ENCODE measurements at regions not wholly inside any gene's neighbourhood (a gene's known extent, or its start where the extent isn't known, plus 50 kb on each side); places are given as distances from the start of the nearest gene placed in this dataset.
"Not testable (repeated sequence)": the region's sequence is repeated elsewhere in the genome, so short reads cannot be mapped to it uniquely, and the experiment has no call there.

DNA sequence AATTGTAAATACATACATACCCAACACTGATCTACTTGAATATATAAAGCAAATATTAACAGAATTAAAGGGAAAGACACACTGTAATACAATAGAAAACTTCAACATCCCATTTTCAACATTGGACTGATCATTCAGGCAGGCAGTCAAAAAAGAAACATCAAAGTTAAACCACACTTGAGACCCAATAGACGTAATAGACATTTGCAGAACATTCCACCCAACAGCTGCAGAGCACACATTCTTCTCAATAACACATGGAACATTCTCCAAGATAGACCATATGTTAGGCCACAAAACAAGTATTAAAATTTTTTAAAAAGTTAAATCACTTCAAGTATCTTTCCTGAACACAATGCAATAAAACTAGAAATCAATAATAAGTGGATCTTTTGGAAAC, 698.2 kb downstream of the COL12A1 start:
- TF ChIP-seq CTCF (IDR thresholded peaks at IDR 0.05) = no peak
- H3K36me3 ChIP-seq (replicated peaks in 1 of 2; ENCODE audit: insufficient read depth in 1 of 2, low read depth in 2 of 2) = no peaks in the 10 kb centered on the region
- DNase-seq (no peak), ATAC-seq (no peak)
- H3K27me3 ChIP-seq = no peaks in the 10 kb centered on the region
- H3K4me1 ChIP-seq = no peaks in the 10 kb centered on the region
- intact Hi-C loops (cut with DNase I) = no loop called here
- no peak overlapping the region for H3K27ac ChIP-seq
- no peak overlapping the region for H3K4me3 ChIP-seq
- 68 to 79% methylated on average over 1 of the region's 1 CpG for WGBS, 2 donors
- peaks cover 0 to 13% (median 0%) of the 10 kb centered on the region in 3 donors for H3K9me3 ChIP-seq

- TF ChIP-seq CTCF (IDR thresholded peaks at IDR 0.05) (no peak), POLR2A (IDR thresholded peaks at IDR 0.05) (no peak)
- WGBS, 2 donors = 65 to 79% methylated on average over 1 of the region's 1 CpG
- H3K4me3 ChIP-seq = no peak overlapping the region
- no peak overlapping the region for H3K27ac ChIP-seq
- no peak for ATAC-seq
- intact Hi-C loops (cut with DNase I) = no loop called here
- no peak for DNase-seq
- no peaks in the 10 kb centered on the region for H3K27me3 ChIP-seq
- no peaks in the 10 kb centered on the region for H3K36me3 ChIP-seq (replicated peaks in 1 of 2; ENCODE audit: insufficient read depth in 1 of 2, low read depth in 2 of 2)
- peaks cover 0 to 13% (median 0%) of the 10 kb centered on the region in 3 donors for H3K9me3 ChIP-seq
- H3K4me1 ChIP-seq = no peaks in the 10 kb centered on the region
Observed at GRCh38 chr6:74505391-74505790, 700.5 kb downstream of the COL12A1 start.

DNA sequence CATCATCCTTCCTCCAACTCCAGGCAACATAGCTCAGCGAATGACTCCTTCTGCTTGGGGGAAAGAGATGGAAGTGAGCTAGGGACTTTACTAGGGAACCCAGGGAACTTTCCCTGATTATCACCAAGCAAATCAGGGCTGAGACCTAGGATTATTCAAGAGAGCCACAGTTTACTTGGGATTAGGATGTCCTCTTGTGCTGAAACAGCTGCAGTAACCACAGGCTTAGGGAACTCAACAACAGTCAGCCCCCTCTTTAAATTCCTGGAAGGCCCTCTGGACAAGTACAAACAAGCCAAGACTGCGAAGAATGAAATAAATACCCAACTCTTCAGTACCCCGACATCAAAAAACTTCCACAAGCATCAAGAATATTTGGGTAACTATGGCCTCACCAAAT, 700.9 kb downstream of the COL12A1 start:
- Histone ChIP-seq H3K4me3 (no peak overlapping the region), H3K9me3 (peaks cover 0 to 13% (median 0%) of the 10 kb centered on the region in 3 donors), H3K27me3 (no peaks in the 10 kb centered on the region), H3K27ac (no peak overlapping the region), H3K4me1 (no peaks in the 10 kb centered on the region), H3K36me3 (replicated peaks in 1 of 2; ENCODE audit: insufficient read depth in 1 of 2, low read depth in 2 of 2) (no peaks in the 10 kb centered on the region)
- WGBS, 2 donors = 88% methylated on average over 3 of the region's 3 CpGs
- no peak for TF ChIP-seq POLR2A (IDR thresholded peaks at IDR 0.05)
- TF ChIP-seq CTCF (IDR thresholded peaks at IDR 0.05) = no peak
- no peak for DNase-seq
- ATAC-seq = no peak
- intact Hi-C loops (cut with DNase I) = no loop called here

DNA sequence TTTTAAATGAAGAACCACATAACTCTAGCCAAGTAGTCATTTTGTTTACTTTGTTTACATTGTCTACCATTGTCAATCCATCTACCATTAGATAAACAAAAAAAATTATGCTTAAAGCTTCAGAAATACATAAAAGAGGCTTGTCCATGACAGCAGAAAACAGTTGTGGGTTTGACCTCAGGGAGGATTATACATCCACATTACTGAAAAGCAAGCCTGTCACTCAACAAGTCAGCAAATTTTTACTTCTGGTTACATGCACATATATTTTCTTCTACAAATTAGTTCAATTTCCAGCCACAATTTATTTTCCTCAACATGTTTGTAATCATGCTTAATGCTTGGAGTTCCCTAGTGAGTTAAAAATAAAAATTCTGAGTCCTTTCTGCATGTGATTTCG, 713.3 kb downstream of the COL12A1 start:
- H3K27me3 ChIP-seq = no peaks in the 10 kb centered on the region
- no peak for TF ChIP-seq CTCF (IDR thresholded peaks at IDR 0.05)
- no peak for TF ChIP-seq POLR2A (IDR thresholded peaks at IDR 0.05)
- H3K4me3 ChIP-seq = no peak overlapping the region
- no peaks in the 10 kb centered on the region for H3K9me3 ChIP-seq
- no peaks in the 10 kb centered on the region for H3K36me3 ChIP-seq (replicated peaks in 1 of 2; ENCODE audit: insufficient read depth in 1 of 2, low read depth in 2 of 2)
- DNase-seq (no peak), ATAC-seq (no peak)
- no peak overlapping the region for H3K27ac ChIP-seq
- H3K4me1 ChIP-seq = no peaks in the 10 kb centered on the region
- WGBS, 2 donors = 43 to 46% methylated on average over 1 of the region's 1 CpG
- intact Hi-C loops (cut with DNase I) = no loop called here

- TF ChIP-seq POLR2A (IDR thresholded peaks at IDR 0.05) = no peak
- TF ChIP-seq CTCF (IDR thresholded peaks at IDR 0.05) = no peak
- Histone ChIP-seq H3K4me3 (no peak overlapping the region), H3K4me1 (no peaks in the 10 kb centered on the region), H3K27ac (no peak overlapping the region), H3K27me3 (no peaks in the 10 kb centered on the region), H3K36me3 (replicated peaks in 1 of 2; ENCODE audit: insufficient read depth in 1 of 2, low read depth in 2 of 2) (no peaks in the 10 kb centered on the region), H3K9me3 (no peaks in the 10 kb centered on the region)
- 30% methylated on average over 2 of the region's 2 CpGs for WGBS, 2 donors
- no peak for ATAC-seq
- no peak for DNase-seq
- intact Hi-C loops (cut with DNase I) = no loop called here
Observed at GRCh38 chr6:74491844-74492374, 713.9 kb downstream of the COL12A1 start.

DNA sequence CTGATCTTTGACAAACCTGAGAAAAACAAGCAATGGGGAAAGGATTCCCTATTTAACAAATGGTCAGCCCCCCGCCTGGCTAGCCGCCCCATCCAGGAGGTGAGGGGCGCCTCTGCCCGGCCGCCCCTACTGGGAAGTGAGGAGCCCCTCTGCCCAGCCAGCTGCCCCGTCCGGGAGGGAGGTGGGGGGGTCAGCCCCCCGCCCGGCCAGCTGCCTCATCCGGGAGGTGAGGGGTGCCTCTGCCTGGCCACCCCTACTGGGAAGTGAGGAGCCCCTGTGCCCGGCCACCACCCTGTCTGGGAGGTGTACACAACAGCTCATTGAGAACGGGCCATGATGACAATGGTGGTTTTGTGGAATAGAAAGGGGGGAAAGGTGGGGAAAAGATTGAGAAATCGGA, 717.1 kb downstream of the COL12A1 start:
- 93 to 96% methylated on average over 3 to 5 of the region's 13 CpGs for WGBS, 2 donors

More for the DNA sequence above, 717.1 kb downstream of the COL12A1 start:
- ATAC-seq; H3K9me3 ChIP-seq; H3K36me3 ChIP-seq (replicated peaks in 1 of 2; ENCODE audit: insufficient read depth in 1 of 2, low read depth in 2 of 2); DNase-seq; H3K4me3 ChIP-seq; H3K27me3 ChIP-seq; H3K27ac ChIP-seq; H3K4me1 ChIP-seq; intact Hi-C loops (cut with DNase I): not testable (repeated sequence)
